Fibroblast of pulmonary artery (primary cell): ENCODE measurements at regions not wholly inside any gene's neighbourhood (a gene's known extent, or its start where the extent isn't known, plus 50 kb on each side); places are given as distances from the start of the nearest gene placed in this dataset.
"Not testable (repeated sequence)": the region's sequence is repeated elsewhere in the genome, so short reads cannot be mapped to it uniquely, and the experiment has no call there.

Experiments used
- DNase-seq: peaks from one replicate; pipeline ENCODE4 v3.0.0-alpha.2; 2010; ENCODE audit warnings: low read depth
- H3K4me3 ChIP-seq: replicated peaks from 2 replicates; pipeline ENCODE4 v1.5.1; 2011; ENCODE audit warnings: low read depth, mild to moderate bottlenecking, control low read depth, low read length, moderate library complexity
- TF ChIP-seq, protein P1 (sequence below): IDR thresholded peaks from 2 replicates; pipeline ENCODE4 v1.5.1; 2011; ENCODE audit warnings: mild to moderate bottlenecking, control low read depth, low read length, inconsistent platforms; ENCODE audit errors: missing control alignments

- TF ChIP-seq, protein P1, sequence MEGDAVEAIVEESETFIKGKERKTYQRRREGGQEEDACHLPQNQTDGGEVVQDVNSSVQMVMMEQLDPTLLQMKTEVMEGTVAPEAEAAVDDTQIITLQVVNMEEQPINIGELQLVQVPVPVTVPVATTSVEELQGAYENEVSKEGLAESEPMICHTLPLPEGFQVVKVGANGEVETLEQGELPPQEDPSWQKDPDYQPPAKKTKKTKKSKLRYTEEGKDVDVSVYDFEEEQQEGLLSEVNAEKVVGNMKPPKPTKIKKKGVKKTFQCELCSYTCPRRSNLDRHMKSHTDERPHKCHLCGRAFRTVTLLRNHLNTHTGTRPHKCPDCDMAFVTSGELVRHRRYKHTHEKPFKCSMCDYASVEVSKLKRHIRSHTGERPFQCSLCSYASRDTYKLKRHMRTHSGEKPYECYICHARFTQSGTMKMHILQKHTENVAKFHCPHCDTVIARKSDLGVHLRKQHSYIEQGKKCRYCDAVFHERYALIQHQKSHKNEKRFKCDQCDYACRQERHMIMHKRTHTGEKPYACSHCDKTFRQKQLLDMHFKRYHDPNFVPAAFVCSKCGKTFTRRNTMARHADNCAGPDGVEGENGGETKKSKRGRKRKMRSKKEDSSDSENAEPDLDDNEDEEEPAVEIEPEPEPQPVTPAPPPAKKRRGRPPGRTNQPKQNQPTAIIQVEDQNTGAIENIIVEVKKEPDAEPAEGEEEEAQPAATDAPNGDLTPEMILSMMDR = no peak
- DNase-seq = no peak
- no peak overlapping the region for H3K4me3 ChIP-seq
Observed at GRCh38 chr17:52930581-52930980, 772.1 kb upstream of the CA10 start.

GRCh38 chr17:52930145-52930544 lies 771.6 kb upstream of the CA10 start:
- TF ChIP-seq, protein P1 = no peak
- DNase-seq = no peak
- H3K4me3 ChIP-seq = no peak overlapping the region

GRCh38 chr17:52923658-52924057 lies 765.1 kb upstream of the CA10 start:
- TF ChIP-seq, protein P1 = no peak
- H3K4me3 ChIP-seq = no peak overlapping the region
- DNase-seq = no peak

- H3K4me3 ChIP-seq = no peak overlapping the region
- DNase-seq = no peak
- TF ChIP-seq, protein P1 = no peak
Observed at GRCh38 chr17:52899235-52899634, 740.7 kb upstream of the CA10 start.

DNA sequence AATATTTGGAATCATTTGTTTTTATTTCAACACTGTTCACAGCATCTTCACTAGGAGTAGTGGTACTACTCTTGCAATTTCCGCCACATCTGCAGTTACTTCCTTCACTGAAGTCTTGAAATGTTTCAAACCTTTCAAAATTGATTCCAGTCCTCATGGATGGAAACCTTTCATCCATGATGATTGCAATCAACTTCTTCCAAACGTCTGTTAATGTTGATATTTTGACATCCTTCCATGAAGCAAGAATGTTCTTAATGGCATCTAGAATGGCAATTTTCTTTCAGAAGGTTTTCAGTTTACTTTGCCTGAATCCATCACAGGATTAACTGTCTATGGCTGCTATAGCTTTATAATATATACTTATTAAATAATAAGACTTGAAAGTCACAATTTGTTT lies 736.8 kb upstream of the CA10 start:
- DNase-seq = no peak
- TF ChIP-seq, protein P1 = no peak
- no peak overlapping the region for H3K4me3 ChIP-seq

DNA sequence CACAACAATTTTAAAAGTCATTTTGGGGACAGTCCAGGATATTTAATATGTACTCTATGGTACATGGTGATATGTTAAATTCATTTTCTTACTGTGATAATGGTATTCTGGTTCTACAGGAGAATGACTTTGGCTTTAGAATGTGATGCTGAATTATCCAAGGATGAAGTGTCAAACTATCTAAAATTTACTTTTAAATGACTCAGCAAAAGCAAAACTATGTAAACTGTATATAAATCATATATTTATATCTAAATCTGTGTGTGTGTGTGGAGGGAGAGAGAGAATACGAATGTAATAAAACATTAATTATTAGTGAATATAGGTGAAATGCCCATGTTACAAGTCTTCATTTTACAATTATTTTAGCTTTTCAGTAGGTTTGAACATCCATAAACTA lies 733.8 kb upstream of the CA10 start:
- TF ChIP-seq, protein P1 = no peak
- no peak for DNase-seq
- H3K4me3 ChIP-seq = no peak overlapping the region

- TF ChIP-seq, protein P1 = no peak
- no peak for DNase-seq
Observed at GRCh38 chr17:52885882-52886281, 727.4 kb upstream of the CA10 start.

DNA sequence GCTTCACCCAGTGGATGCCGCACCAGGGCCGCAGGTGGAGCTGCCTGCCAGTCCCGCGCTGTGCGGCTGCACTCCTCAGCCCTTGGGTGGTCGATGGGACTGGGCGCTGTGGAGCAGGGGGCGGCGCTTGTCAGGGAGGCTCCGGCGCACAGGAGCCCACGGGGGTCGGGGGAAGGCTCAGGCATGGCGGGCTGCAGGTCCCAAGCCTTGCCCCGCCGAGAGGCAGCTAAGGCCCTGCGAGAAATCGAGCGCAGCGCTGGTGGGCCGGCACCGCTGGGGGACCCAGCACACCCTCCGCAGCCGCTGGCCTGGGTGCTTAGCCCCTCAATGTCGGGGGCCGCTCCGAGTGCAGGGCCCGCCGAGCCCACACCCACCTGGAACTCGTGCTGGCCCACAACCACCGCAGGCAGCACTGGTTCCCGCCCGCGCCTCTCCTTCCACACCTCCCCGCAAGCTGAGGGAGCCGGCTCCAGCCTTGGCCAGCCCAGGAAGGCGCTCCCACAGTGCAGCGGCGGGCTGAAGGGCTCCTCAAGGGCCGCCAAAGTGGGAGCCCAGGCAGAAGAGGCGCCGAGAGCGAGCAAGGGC lies 725.5 kb upstream of the CA10 start:
- not testable (repeated sequence) for DNase-seq, H3K4me3 ChIP-seq

More at GRCh38 chr17:52885882-52886281, 727.4 kb upstream of the CA10 start:
- H3K4me3 ChIP-seq = no peak overlapping the region

- H3K4me3 ChIP-seq, DNase-seq: not testable (repeated sequence)
Observed at GRCh38 chr17:52846767-52847166, 688.3 kb upstream of the CA10 start.
